Left forelimb (tissue), 1 donor: ENCODE measurements at regions not wholly inside any gene's neighbourhood (a gene's known extent, or its start where the extent isn't known, plus 50 kb on each side); places are given as distances from the start of the nearest gene placed in this dataset.
"Not testable (repeated sequence)": the region's sequence is repeated elsewhere in the genome, so short reads cannot be mapped to it uniquely, and the experiment has no call there.

Experiments
- DNase-seq: peaks from one replicate; pipeline ENCODE4 v3.0.0-alpha.2; 2018; ENCODE audit warnings: low spot score

DNA sequence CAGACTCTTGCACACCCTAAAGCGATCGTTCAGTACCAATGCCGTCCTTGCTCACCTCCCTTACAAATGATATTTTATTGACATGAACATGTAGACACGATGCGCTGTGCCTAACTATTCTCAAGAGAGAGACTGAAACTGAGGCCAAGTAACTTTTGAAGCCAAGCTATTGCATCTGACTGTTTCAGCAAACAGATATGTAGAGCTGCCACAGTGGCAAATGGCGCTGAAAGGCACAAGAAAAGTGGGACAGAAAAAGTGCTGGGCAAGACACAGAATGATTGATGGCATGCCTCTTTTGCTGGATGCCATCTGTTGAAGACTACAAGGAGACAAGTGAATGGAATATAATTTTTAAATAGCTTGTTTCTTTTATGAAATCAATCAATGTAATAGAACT, 1157.2 kb upstream of the ADGRL4 start:
- no peak for DNase-seq

DNA sequence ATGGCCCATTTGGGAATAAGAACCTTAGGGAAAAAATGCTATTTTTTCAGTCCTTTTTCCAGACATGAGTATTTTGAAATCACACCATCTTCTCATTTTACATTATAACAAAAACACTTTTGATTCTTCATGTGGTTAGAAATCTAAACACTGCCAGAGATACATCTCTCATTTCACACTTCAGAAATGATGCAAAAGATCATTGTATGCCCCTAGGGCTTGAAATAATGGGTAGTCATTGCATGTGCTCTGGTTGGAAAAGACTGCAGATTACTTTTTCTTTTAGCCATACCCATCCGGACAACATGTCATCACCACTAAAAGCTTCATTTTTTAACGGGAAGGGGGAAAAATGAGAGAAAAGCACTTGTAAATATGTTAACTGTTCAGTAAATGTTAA, 1152.2 kb upstream of the ADGRL4 start:
- DNase-seq, result no peak

DNA sequence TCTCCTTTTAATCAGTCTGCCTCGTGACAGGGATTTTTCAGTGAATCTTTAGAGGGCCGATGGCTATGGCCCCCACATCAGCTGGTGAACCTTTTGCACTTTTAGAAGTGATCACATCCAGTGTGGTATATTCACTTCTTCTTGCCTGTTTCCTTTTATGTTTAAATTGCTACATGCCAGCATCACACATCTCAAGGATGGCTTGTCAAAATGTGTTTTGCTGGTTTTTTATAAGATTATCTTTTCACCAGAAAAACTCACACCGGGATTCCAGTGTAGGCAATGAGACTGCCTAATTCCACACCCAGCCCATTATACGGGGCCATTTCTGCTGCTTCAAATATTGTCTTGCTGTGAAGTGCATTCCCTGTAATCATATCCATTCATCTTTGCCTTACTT, 1151.7 kb upstream of the ADGRL4 start:
- DNase-seq, result no peak

DNA sequence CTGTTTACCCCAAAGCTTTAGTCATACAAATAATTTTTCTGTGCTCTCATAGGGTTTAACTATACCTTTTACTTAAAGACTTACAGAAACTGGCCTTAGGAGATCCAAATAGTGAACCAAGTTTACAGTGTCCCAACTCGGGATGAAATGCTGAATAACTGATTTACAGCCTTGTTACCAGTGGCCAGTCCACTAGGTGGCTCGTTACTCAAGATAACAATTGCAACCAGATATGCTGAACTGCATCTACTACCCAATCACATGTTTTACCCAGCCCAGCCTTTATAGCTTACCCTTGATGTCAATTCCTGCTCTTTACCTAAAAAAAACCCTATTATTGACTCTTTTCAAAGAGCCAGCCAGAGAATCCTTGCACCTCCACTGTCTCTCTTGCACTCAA, 1148.8 kb upstream of the ADGRL4 start:
- no peak for DNase-seq

DNA sequence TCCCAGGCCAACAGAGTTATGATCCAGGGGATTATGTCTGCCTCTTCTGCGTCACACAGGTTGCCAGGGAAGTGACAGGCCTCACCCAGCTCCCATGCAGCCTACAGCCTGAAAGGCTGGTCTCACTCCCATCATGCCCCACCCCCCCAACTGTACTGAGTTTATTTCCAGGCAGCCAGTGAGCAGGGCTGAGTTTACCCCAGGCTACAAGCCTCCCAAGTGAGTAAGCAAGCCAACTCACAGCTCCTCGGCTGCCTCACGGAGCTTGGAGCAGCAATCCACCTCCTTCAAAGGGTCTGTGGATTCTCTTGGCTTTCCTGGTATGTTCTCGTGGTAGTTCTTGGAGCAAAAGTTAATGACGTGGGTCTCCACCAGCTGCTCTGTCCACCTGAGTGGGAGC, 1147.6 kb upstream of the ADGRL4 start:
- DNase-seq, result no peak

DNA sequence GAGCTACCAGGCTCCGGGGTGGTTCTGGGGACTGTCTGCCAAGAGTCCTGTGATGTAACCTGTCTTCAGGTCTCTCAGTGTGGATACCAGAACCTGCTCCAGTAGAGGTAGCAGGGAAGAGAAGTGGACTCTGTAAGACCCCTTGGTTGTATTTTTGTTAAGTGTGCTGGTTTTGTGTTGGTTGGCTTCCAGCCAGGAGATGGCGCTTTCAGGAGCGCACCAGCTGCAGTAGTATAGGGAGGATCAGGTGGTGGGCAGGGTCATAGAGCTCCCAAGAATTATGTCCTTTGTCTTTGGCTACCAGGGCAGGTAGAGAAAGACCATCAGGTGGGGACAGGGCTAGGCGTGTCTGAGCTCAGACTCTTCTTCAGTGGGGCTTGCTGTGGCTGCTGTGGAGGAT, 1147.2 kb upstream of the ADGRL4 start:
- no peak for DNase-seq

DNA sequence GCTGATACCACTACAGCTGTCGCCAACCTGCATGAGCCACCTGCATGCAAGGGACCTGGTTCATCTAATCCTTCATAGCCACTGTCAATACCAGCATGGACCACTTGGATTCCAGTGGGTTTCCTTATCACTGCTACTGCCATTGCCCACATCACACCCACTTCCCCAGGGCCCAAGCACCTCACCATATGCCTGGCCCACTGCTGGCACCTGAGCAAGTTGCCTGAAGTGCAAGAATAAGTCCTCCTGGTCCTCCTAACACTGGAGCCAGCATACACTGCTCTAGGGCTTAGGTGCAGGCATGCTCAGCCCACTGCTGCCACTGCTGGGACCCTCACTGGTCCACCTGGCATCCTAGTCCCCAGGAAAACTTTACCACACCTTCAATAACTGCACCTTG, 1136.8 kb upstream of the ADGRL4 start:
- DNase-seq, result no peak

DNA sequence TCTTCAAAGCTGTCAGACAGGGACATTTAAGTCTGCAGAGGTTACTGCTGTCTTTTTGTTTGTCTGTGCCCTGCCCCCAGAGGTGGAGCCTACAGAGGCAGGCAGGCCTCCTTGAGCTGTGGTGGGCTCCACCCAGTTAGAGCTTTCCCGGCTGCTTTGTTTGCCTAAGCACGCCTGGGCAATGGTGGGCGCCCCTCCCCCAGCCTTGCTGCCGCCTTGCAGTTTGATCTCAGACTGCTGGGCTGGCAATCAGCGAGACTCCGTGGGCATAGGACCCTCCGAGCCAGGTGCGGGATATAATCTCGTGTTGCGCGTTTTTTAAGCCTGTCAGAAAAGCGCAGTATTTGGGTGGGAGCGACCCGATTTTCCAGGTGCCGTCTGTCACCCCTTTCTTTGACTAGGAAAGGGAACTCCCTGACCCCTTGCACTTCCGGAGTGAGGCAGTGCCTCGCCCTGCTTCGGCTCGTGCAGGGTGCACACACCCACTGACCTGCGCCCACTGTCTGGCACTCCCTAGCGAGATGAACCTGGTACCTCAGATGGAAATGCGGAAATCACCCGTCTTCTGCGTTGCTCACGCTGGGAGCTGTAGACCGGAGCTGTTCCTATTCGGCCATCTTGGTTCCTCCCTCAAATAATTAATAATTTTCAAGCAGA, 1131.5 kb upstream of the ADGRL4 start:
- not testable (repeated sequence) for DNase-seq

DNA sequence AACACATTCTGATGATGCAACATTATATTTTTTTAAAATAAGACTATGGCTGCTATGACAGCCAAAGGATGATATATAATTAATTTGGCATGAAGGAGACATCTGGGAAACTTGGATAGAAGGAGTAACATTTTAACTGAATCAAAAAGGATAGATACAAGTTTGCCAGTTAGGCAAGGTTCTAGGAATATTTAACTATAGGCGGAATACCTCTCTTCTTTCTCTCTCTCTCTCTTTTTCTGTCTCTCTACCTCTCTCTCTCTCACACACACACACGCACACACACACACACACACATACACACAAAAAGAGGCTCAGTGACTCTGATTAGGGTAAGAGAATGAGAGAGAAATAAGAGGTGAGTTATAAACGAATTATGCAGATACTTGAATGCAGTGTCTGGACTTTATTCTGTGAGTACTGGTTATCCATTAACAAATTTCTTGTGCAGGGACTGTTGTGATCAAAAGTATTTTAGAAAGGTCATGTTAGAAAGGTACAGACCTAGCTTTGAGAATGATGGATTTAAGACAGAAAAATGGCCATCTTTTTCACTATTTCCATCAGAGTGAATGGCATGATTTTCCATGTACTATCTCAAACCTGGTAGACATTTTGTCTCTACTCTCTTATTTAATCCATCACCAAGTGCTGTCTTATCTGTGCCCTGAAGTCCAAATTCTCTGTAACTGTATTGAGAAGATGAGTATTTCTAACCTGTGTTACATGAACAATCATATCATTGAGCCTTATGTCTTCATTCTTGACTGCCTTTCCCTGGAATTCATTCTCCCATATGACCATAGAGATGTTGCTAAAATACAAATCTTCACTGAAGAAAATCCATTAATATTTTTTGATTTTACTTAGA, 1106.9 kb upstream of the ADGRL4 start:
- DNase-seq, result no peak

DNA sequence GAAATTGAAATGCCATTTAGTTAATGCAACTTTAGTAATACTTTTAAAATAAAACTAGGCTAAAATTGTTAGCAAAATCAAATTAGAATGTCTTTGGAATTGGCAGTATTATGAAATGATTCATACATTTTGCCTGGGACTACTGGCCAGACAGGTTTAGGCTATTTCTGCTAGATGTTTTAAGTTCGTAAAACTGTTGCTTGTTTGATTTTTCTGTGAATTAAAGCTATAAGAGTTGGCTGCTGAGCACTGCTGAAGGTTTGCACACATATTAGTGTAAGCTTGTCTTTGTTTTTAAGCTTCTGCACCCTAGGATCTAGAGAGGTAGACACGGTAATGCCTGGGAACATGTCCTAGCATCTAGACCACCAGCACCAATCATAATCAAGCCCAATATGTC, 1094.6 kb upstream of the ADGRL4 start:
- no peak for DNase-seq

DNA sequence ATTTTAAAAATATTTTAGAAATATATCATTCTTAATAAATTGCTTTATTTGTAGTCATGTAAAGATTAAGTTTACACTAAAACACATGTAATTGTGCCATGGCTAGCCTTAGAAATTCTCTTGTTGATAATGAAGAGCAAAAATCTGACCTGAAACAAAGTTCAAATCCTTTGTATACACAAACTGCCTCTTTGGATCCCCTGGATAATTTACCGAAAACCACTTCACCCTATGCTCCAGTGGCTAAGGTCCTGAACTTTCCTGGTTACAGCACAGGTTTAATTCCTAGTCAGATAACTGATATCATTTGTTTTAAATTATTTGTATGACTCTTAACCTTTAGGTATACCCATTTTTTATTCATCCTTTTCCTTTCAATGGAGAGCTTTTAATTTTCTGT, 1093.2 kb upstream of the ADGRL4 start:
- no peak for DNase-seq

DNA sequence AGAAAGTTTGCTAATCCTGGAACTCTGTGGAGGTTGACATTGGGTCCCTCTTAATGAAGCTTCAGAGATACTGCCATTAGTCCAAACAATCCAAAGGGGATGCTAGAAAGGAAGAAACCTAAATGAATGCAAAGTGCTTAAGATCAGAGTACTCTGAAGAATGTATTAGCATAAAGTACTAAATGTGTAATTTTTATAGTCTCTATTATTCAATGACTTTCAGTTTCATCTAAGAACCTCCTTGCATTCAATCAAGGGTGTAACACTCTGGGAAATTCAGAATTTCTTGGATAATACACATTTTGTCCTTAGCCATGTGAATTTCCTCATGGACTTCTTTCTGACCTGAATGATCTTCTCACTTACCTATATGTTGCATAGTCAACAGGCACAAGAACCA, 1078.5 kb upstream of the ADGRL4 start:
- no peak for DNase-seq

DNA sequence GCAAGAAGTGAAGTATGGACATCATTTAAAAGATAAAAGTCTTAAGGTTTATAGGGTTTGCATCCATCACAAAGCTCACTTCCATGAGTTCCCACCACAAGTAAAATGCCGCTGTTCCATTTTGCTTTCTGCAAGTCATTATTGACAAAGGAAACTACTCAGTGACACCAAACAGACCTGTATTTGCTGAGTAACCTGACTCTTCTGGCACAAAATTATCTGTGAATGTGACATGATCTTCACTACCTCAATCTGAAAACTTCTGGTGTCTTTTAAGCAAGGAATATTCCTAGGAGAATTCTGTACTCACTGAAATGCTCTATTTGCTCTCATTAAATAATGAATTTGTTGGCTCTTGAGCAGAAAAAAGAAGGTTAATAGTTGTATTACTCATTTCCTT, 1077.4 kb upstream of the ADGRL4 start:
- no peak for DNase-seq

DNA sequence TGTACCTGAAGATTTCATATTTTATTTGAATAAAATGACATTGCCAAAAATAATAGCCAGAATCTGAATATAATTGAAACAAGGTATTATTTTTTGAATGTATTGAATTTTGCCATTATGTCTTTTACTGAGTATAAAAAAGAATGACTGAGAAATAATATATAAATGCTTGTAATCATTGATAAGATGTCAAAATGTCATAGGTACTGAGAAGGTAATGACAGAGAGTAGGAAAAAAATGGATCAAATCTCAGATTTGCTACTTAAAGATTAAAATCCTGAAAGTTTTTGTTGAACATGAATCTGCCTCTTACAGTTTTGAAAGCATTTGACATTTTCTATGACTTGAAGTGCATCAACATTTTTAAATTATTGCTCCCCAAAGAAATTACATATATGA, 1069.9 kb upstream of the ADGRL4 start:
- DNase-seq, result no peak

DNA sequence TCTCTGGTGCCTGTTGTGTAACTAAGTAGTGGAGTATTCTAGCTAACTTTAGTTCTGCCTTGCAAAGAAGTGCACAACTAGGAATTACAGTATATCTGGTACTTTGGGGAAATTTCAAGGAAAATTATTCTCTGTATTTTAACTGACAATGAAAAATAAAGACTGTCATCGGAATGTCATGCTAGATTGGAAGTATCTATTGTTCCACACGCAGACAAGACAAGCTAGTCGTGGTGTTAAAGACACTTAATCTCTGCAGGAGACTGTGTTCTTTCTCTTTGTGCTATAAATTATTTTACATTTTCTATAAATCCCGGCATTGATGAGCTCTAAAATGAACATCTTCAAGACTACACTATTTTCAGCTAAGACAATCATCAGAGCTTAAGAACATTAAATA, 1068.8 kb upstream of the ADGRL4 start:
- DNase-seq, result no peak

DNA sequence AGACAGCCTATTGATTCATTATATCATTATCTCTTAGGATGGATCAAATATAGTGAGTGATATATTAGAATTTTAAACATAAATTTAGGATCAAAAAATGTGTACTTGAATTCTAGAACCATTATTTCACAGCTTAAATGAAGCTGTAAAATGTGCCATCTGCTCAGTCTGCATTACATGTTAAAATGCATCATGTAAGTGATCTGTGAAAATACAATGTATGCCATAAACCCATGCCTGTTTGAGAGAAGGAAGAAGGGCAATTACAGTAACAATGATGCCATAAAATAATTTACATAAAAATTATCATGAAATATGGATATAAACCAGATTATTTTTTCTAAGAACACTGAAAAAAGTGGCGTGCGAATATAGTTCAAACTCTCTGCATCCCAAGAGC, 1066.0 kb upstream of the ADGRL4 start:
- no peak for DNase-seq

DNA sequence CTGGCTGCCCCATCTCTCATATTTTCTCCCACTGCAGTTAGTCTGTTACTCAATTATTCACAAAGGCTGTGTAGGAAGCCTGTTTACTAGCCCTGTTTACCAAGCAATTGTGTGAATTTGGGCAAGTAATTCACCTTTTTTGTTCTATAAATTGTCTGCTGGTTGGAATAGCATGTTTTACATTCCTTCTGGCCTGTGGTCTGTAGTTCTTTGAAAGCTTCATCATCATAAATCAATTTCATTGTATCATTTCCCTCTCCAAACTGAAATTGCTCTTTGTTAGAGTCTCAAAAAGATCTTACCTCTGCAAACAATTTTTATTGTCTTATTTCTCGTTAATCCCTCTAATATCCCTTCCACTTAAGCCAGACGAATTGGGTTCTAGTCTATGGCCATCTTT, 1059.5 kb upstream of the ADGRL4 start:
- no peak for DNase-seq

DNA sequence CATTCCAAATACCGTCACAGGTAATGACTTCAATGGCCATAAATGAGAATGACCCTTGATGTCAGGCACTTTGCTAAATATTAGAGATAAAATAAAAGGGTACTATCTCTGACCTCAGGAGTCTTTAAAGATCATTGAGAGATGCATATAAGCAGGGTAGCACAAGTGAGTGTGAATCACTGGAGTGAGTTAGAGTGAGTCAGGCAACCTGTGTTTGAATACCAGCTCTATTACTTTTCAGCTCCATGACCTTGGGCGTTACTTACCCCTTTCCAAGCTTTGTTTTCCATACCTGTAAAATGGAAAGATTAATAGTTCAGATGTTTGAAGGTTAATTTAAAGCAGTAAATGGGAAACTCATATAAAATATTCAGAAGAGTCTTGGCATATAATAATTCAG, 1058.0 kb upstream of the ADGRL4 start:
- DNase-seq, result no peak

DNA sequence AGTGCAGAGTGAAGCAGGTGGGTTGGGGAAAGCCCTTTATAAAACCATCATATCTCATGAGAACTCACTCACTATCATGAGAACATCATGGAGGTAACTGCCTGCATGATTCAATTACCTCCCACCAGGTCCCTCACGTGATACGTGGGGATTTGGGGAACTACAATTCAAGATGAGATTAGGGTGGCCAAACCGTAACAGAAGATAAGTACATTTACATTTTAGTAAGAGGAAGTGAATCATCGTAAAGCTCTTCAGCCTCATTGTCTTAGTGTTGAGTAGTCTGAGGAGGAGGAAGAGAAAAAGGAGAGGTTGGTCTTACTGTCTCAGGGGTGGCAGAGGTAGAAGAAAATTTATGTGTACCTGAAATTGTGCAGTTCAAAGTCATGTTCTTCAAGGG, 1053.4 kb upstream of the ADGRL4 start:
- no peak for DNase-seq

DNA sequence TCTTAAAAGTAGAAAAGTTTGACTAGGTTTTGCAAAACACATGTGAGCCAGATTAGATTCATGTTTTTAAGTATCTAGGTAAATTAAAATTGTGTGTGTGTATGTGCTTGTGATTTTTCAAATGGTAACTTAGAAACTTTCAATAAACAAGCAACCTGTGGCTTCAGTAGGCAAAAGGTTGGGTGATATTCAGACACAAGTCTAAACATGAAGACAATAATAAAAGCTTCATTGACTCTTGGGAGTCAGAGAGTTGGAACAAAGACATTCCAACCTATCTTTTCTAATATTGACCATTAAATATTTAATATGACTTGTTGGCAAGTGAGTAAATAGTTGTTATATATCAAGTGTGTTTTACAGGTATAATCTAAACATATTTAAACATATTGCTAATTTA, 1049.6 kb upstream of the ADGRL4 start:
- no peak for DNase-seq

DNA sequence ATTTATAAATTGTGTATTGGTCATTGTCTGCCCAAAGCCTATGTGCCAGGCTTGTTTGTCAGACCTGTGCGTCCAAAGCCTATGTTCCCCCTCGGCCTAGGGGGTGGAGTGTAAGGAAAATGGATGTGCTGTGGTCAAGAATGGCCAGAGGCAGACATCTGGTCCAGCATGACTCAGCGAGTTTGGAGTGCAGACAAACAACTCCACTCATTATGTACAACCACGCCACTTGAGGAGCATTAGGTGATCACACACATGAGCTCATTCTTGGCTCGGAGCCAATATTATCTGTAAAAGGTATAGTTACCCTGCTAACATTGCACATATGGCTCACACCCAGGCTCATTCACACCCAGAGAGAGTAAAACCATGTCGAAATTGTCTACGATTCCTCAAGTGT, 1047.6 kb upstream of the ADGRL4 start:
- DNase-seq, result no peak

DNA sequence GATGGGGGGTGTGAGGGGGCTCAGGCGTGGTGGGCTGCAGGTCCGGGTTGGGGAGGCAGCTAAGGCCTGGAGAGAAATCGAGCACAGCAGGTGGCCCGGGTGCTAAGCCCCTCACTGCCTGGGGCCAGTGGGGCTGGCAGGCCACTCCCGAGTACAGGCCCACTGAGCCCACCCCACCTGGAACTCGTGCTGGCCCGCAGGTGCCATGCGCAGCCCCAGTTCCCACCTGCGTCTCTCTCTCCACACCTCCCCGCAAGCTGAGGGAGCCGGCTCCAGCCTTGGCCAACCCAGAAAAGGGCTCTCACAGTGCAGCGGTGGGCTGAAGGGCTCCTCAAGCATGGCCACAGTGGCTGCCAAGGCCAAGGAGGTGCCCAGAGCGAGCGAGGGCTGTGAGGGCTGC, 1047.1 kb upstream of the ADGRL4 start:
- DNase-seq, result no peak

DNA sequence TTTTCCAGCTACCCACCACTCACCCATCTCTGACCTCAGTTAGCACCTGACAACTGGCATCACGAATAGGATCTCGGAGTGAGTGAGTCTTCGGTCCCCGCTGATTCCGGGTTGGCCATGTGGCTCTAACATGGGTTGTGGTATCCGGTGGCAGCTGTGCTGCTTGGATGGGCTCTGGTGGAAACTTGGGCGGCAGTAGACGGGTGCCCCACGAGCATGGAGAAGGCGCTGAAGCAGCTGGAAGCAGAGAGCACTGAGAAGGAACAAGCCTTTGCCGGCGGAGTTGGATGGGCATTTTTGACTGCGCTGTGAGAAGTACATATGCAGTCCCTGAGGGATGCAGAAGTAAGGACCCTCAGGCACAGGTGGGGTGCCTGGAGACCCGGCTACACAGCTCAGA, 1044.0 kb upstream of the ADGRL4 start:
- no peak for DNase-seq

DNA sequence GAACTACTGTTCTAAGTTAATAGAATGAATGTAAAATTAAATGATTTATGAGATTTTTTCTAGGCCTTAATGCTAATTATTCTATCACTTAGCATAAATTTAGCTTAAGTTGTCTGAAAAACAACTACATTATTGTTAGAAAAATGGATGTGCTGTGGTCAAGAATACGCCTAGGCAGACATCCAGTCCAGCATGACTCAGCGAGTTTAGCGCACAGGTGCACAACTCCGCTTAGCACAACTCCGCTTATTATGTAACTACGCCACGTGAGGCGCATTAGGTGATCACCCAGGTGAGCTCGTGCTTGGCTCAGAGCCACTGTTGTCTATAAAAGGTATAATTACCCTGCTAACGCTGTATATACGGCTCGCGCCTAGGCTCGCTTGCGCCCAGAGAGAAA, 1043.6 kb upstream of the ADGRL4 start:
- DNase-seq, result no peak
